ENCODE measurements at regions not wholly inside any gene's neighbourhood (a gene's known extent, or its start where the extent isn't known, plus 50 kb on each side); places are given as distances from the start of the nearest gene placed in this dataset.

- Mint-ChIP-seq H3K9me3 (ENCODE audit: unreplicated experiment) (no peaks in the 10 kb centered on the region), H3K27me3 (ENCODE audit: insufficient read depth, unreplicated experiment) (peaks cover 5% of the 10 kb centered on the region), H3K36me3 (ENCODE audit: insufficient read depth, unreplicated experiment) (no peaks in the 10 kb centered on the region), H3K27ac (ENCODE audit: unreplicated experiment) (no peak overlapping the region), H3K4me3 (ENCODE audit: unreplicated experiment) (no peak overlapping the region), H3K4me1 (ENCODE audit: low read depth, unreplicated experiment) (no peaks in the 10 kb centered on the region)
- no peak for TF ChIP-seq CTCF (IDR thresholded peaks at IDR 0.05; ENCODE audit: insufficient read depth in 1 of 2, low read depth in 1 of 2, low read length in 1 of 2, severe bottlenecking in 1 of 2, unreplicated experiment in 1 of 2)
- ChIA-PET POLR2A (no interaction called here), CTCF (no interaction called here)
- H3K27me3 ChIP-seq (replicated peaks; ENCODE audit: control insufficient read depth, insufficient read depth, low read length) = no peaks in the 10 kb centered on the region
- intact Hi-C loops (cut with micrococcal nuclease; ENCODE audit: unreplicated experiment) = no loop called here
- no peak overlapping the region for H3K4me3 ChIP-seq (ENCODE audit: low read depth, low read length)
- no peaks in the 10 kb centered on the region for H3K9me3 ChIP-seq
- no peaks in the 10 kb centered on the region for H3K36me3 ChIP-seq (ENCODE audit: control insufficient read depth, insufficient read depth, low read length)
- BruUV-seq (replicated peaks) = no TSS peak
- DNase-seq = no peak
- no peaks in the 10 kb centered on the region for H3K4me1 ChIP-seq
Observed at GRCh38 chr2:22248851-22249250, 1125.1 kb downstream of the TDRD15 start.

- Mint-ChIP-seq H3K27ac (ENCODE audit: unreplicated experiment) (no peak overlapping the region), H3K4me3 (ENCODE audit: unreplicated experiment) (no peak overlapping the region), H3K4me1 (ENCODE audit: low read depth, unreplicated experiment) (no peaks in the 10 kb centered on the region), H3K27me3 (ENCODE audit: insufficient read depth, unreplicated experiment) (peaks cover 5% of the 10 kb centered on the region), H3K36me3 (ENCODE audit: insufficient read depth, unreplicated experiment) (no peaks in the 10 kb centered on the region), H3K9me3 (ENCODE audit: unreplicated experiment) (no peaks in the 10 kb centered on the region)
- DNase-seq = no peak
- ChIA-PET CTCF (no interaction called here), POLR2A (no interaction called here)
- Histone ChIP-seq H3K4me3 (ENCODE audit: low read depth, low read length) (no peak overlapping the region), H3K36me3 (ENCODE audit: control insufficient read depth, insufficient read depth, low read length) (no peaks in the 10 kb centered on the region), H3K4me1 (no peaks in the 10 kb centered on the region), H3K9me3 (no peaks in the 10 kb centered on the region), H3K27me3 (replicated peaks; ENCODE audit: control insufficient read depth, insufficient read depth, low read length) (no peaks in the 10 kb centered on the region)
- no TSS peak for BruUV-seq (replicated peaks)
- intact Hi-C loops (cut with micrococcal nuclease; ENCODE audit: unreplicated experiment) = no loop called here
- TF ChIP-seq CTCF (IDR thresholded peaks at IDR 0.05; ENCODE audit: insufficient read depth in 1 of 2, low read depth in 1 of 2, low read length in 1 of 2, severe bottlenecking in 1 of 2, unreplicated experiment in 1 of 2) = no peak
Observed at GRCh38 chr2:22253171-22253570, 1129.4 kb downstream of the TDRD15 start.

- no TSS peak for BruUV-seq (replicated peaks)
- no peak overlapping the region for H3K27ac Mint-ChIP-seq (ENCODE audit: unreplicated experiment)
- peaks cover 8% of the 10 kb centered on the region for H3K27me3 Mint-ChIP-seq (ENCODE audit: insufficient read depth, unreplicated experiment)
- DNase-seq = no peak
- intact Hi-C loops (cut with micrococcal nuclease; ENCODE audit: unreplicated experiment) = no loop called here
- no peaks in the 10 kb centered on the region for H3K36me3 ChIP-seq (ENCODE audit: control insufficient read depth, insufficient read depth, low read length)
- no peak overlapping the region for H3K4me3 ChIP-seq (ENCODE audit: low read depth, low read length)
- no peaks in the 10 kb centered on the region for H3K4me1 Mint-ChIP-seq (ENCODE audit: low read depth, unreplicated experiment)
- no peak overlapping the region for H3K4me3 Mint-ChIP-seq (ENCODE audit: unreplicated experiment)
- POLR2A ChIA-PET = no interaction called here
- no peaks in the 10 kb centered on the region for H3K4me1 ChIP-seq
- H3K27me3 ChIP-seq (replicated peaks; ENCODE audit: control insufficient read depth, insufficient read depth, low read length) = no peaks in the 10 kb centered on the region
- CTCF ChIA-PET = no interaction called here
- H3K9me3 Mint-ChIP-seq (ENCODE audit: unreplicated experiment) = no peaks in the 10 kb centered on the region
- H3K9me3 ChIP-seq = no peaks in the 10 kb centered on the region
- no peak for TF ChIP-seq CTCF (IDR thresholded peaks at IDR 0.05; ENCODE audit: insufficient read depth in 1 of 2, low read depth in 1 of 2, low read length in 1 of 2, severe bottlenecking in 1 of 2, unreplicated experiment in 1 of 2)
- H3K36me3 Mint-ChIP-seq (ENCODE audit: insufficient read depth, unreplicated experiment) = no peaks in the 10 kb centered on the region
Observed at GRCh38 chr2:22261165-22261564, 1123.8 kb upstream of the KLHL29 start.

Measured in Caco-2 (cell line).